CD4-positive, alpha-beta T cell (primary cell): ENCODE measurements at regions not wholly inside any gene's neighbourhood (a gene's known extent, or its start where the extent isn't known, plus 50 kb on each side); places are given as distances from the start of the nearest gene placed in this dataset.

Source experiments
- ATAC-seq: fragments of 200-7000 bp; cut with Tn5 transposase; one replicate; pipeline ENCODE4 v1.10.0; 2022; ENCODE audit warnings: mild to moderate bottlenecking; ENCODE audit not compliant: poor library complexity
- CTCF ChIA-PET: fragments of 350-600 bp; sonication (Branson Sonifier 250); formaldehyde crosslinking; loops from one replicate; lab custom pipeline; 2021; ENCODE audit warnings: antibody characterized with exemption, inconsistent platforms; lab: Charles Lee
- POLR2A ChIA-PET: fragments of 350-600 bp; sonication (Branson Sonifier 250); formaldehyde crosslinking; loops from one replicate; lab custom pipeline; 2021; ENCODE audit warnings: antibody characterized with exemption, inconsistent platforms; lab: Charles Lee
- DNase-seq, 14 experiments: peaks; one replicate each; pipeline ENCODE4 v3.0.0-alpha.2; 2013 to 2020; ENCODE audit warnings: mixed read lengths in 2 of 14
- H3K27ac ChIP-seq, 2 donors: one replicate each; pipeline versions ENCODE4 v1.5.1 to v1.7.0; 2013; ENCODE audit warnings: low read length in 2 of 2, low read depth in 1 of 2, mild to moderate bottlenecking in 1 of 2
- H3K27me3 ChIP-seq, 2 experiments: 1 replicate in 1 of 2; 2 replicates in 1 of 2; pipeline versions ENCODE4 v1.6.1 to v1.7.0; 2013; ENCODE audit warnings: low read length in 2 of 2, control low read depth in 1 of 2, mild to moderate bottlenecking in 1 of 2, moderate library complexity in 1 of 2; ENCODE audit not compliant: insufficient read depth in 2 of 2, control insufficient read depth in 1 of 2
- H3K36me3 ChIP-seq: one replicate; pipeline ENCODE4 v1.6.1; 2013; ENCODE audit warnings: low read length, control low read depth; ENCODE audit not compliant: insufficient read depth
- H3K4me1 ChIP-seq: one replicate; pipeline ENCODE4 v1.6.1; 2013; ENCODE audit warnings: low read length, control low read depth; ENCODE audit not compliant: insufficient read depth
- H3K4me3 ChIP-seq: one replicate; pipeline ENCODE4 v1.5.1; 2013; ENCODE audit warnings: mild to moderate bottlenecking, low read length, moderate library complexity
- H3K9me3 ChIP-seq, 2 experiments: 1 replicate in 1 of 2; 2 replicates in 1 of 2; pipeline versions ENCODE4 v1.6.1 to v1.7.0; 2013; ENCODE audit warnings: low read length in 2 of 2, mild to moderate bottlenecking in 2 of 2, control low read depth in 1 of 2, moderate library complexity in 1 of 2; ENCODE audit not compliant: control insufficient read depth in 1 of 2, insufficient read depth in 1 of 2
- H3K27ac Mint-ChIP-seq: one replicate; pipeline ENCODE4 v1.8.0; 2020; ENCODE audit warnings: mixed read lengths
- H3K27me3 Mint-ChIP-seq: one replicate; pipeline ENCODE4 v1.8.0; 2021; ENCODE audit warnings: mixed read lengths
- H3K36me3 Mint-ChIP-seq: one replicate; pipeline ENCODE4 v1.8.0; 2021; ENCODE audit warnings: low read depth, mixed read lengths
- H3K4me1 Mint-ChIP-seq: one replicate; pipeline ENCODE4 v1.8.0; 2021; ENCODE audit warnings: low read depth, mixed read lengths
- H3K4me3 Mint-ChIP-seq: one replicate; pipeline ENCODE4 v1.8.0; 2020; ENCODE audit warnings: mild to moderate bottlenecking, mixed read lengths
- H3K9me3 Mint-ChIP-seq: one replicate; pipeline ENCODE4 v1.8.0; 2020; ENCODE audit warnings: mixed read lengths
- CTCF ChIP-seq: fragments of 200-600 bp; IDR thresholded peaks from one replicate; pipeline ENCODE4 v1.8.0; 2022; ENCODE audit warnings: antibody characterized with exemption, mild to moderate bottlenecking
- intact Hi-C, 2 experiments: fragments of 100-400 bp; cut with DNase I in 1 of 2; cut with micrococcal nuclease in 1 of 2; formaldehyde crosslinking; loops; one replicate each; pipeline versions ENCODE4 v1.15.1 to v1.9.0; 2023 to 2025; cut with DNase I, micrococcal nuclease

- ChIA-PET POLR2A (no interaction called here), CTCF (interaction anchor here (0.6 kb wide), 1 partner anchor 40 kb away, joined by 3 read pairs; no protein-coding TSS in a partner anchor)
- intact Hi-C loops = no loop called here
- DNase-seq = no peak
- Mint-ChIP-seq H3K4me1 (no peaks in the 10 kb centered on the region), H3K36me3 (no peaks in the 10 kb centered on the region), H3K4me3 (no peak overlapping the region), H3K27ac (no peak overlapping the region), H3K9me3 (no peaks in the 10 kb centered on the region), H3K27me3 (no peaks in the 10 kb centered on the region)
- no peak for TF ChIP-seq CTCF
- Histone ChIP-seq H3K4me3 (no peak overlapping the region), H3K36me3 (no peaks in the 10 kb centered on the region), H3K9me3 (no peaks in the 10 kb centered on the region), H3K27me3 (no peaks in the 10 kb centered on the region), H3K27ac (no peak overlapping the region), H3K4me1 (no peaks in the 10 kb centered on the region)
- no peak for ATAC-seq
These were observed 67.8 kb upstream of the TMCC3 start for GRCh38 chr12:94718114-94718513.

GRCh38 chr12:94717656-94718055 is 67.3 kb upstream of the TMCC3 start:
- intact Hi-C loops = no loop called here
- DNase-seq (no peak), ATAC-seq (no peak)
- Mint-ChIP-seq H3K9me3 (no peaks in the 10 kb centered on the region), H3K4me1 (no peaks in the 10 kb centered on the region), H3K27me3 (no peaks in the 10 kb centered on the region), H3K4me3 (no peak overlapping the region), H3K36me3 (no peaks in the 10 kb centered on the region), H3K27ac (no peak overlapping the region)
- no peaks in the 10 kb centered on the region for H3K36me3 ChIP-seq
- no peaks in the 10 kb centered on the region for H3K4me1 ChIP-seq
- no peak overlapping the region for H3K27ac ChIP-seq
- CTCF ChIA-PET = no interaction called here
- no peak overlapping the region for H3K4me3 ChIP-seq
- TF ChIP-seq CTCF = no peak
- no peaks in the 10 kb centered on the region for H3K27me3 ChIP-seq
- POLR2A ChIA-PET = no interaction called here
- H3K9me3 ChIP-seq = no peaks in the 10 kb centered on the region

- ATAC-seq (no peak), DNase-seq (no peak)
- POLR2A ChIA-PET = no interaction called here
- Mint-ChIP-seq H3K27ac (no peak overlapping the region), H3K4me3 (no peak overlapping the region), H3K36me3 (no peaks in the 10 kb centered on the region), H3K4me1 (no peaks in the 10 kb centered on the region), H3K27me3 (no peaks in the 10 kb centered on the region), H3K9me3 (no peaks in the 10 kb centered on the region)
- Histone ChIP-seq H3K27me3 (no peaks in the 10 kb centered on the region), H3K27ac (no peak overlapping the region), H3K36me3 (no peaks in the 10 kb centered on the region), H3K9me3 (no peaks in the 10 kb centered on the region), H3K4me1 (no peaks in the 10 kb centered on the region), H3K4me3 (no peak overlapping the region)
- intact Hi-C loops = no loop called here
- no peak for TF ChIP-seq CTCF
- CTCF ChIA-PET = no interaction called here
These were observed 66.8 kb upstream of the TMCC3 start for GRCh38 chr12:94717108-94717507.
